ENCODE measurements at regions not wholly inside any gene's neighbourhood (a gene's known extent, or its start where the extent isn't known, plus 50 kb on each side); places are given as distances from the start of the nearest gene placed in this dataset.
"Not testable (repeated sequence)": the region's sequence is repeated elsewhere in the genome, so short reads cannot be mapped to it uniquely, and the experiment has no call there.

DNA sequence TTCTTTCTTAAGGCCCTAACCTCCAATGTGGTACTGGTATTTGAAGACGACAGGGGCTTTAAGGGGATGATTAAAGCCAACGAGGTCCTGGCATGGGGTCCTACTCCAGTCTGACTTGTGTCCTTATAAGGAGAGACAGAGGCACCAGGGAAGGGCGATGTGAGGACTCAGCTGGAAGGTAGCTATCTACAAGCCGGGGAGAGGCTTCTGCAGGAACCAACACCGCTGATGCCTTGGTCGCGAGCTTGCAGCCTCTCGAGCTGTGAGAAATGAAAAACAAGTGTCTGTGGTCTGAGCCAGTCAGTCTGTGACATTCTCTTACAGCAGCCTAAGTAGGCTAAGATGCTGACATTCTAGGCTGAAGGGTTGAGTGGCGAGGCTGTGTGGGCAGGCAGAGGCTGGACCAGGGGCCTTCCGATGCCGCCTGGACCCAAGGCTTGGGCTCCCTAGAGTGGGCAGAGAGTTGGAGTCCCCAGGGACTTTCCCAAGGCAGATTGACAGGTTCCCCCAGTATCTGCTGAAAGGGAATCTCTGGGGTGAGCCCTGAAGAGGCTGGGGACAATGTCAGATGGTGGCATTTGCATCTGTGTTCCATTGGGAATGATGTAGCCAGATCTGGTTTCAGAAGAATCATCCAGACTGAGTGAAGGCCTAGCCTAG, 322.9 kb upstream of the HS6ST1 start:
- DNase-seq = no peak

DNA sequence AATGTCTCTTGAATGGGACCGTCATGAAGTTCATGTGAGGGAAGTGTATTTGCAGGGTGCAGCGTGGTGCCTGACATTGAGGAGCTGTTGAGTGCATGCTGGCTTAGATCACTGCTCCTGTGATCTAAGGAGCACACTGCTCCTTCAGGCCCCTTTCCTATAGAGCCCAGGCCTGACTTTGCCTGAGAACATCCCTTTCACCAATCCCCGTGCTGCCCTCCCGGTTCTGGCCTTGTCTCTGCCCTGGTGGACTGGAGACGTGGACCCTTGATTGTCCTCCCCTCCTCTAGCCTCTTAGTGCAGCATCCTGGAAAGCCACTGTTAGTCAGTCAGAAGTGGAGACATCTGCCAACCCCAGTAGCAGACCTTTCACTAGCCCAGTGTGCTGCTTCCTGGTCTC, 323.6 kb upstream of the HS6ST1 start:
- DNase-seq = no peak

DNA sequence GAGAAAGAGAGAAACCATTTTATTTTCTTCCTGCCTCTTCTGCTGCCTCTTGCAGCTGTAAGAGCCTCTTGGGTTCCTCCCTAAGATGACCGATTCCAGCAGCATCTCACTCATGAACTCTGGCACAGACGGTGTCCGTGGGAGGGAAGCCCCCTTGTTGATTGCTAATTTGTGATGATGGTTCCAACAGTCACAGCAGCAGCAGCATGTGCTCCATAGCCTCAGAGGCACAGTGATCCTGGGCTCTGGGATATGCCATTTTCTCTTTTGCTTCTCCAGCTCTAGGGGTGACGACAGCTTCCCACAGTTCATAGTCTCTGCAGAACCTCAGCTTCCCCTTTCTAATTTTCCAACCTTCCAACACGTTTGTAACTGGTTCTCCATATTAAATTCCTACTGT, 324.2 kb upstream of the HS6ST1 start:
- no peak for DNase-seq

DNA sequence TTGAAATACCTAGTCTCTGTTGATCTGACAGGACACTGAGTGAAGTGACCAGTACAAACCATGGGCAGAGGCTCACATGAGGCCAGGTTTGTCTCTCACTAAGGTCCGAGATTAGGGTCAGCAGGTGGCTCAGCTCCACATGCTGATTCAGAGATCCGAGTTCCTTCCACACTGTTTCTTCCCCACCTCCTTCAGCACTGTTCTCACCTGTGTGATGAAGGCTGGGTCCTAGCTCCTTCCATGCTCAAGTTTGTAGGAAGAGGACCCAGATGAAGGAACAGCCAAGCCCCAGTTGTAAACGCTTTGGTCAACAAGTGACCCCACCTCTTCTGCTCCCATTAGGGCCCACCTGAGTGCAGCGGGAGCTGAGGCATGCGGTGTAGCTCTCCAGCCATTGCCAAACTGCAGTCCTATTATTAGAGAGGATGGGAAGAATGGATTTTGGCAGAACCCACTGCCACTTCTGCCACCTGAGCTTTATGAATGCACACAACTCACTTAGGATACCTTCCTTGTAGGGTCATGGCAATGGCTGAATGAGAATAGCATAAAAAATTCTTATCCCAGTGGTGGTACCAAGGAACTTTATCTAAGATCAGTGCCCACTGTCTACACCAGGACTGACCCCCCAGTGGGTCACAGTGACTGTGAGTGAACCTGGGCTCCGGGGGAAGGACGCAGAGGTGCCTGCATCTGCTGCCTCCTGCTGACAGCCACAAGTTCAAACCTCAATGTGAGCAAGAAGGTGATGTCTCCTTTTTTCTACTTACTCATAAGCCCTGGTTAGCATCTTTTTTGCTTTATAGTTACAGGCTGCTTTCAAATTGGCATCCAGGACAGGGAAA, 324.8 kb upstream of the HS6ST1 start:
- DNase-seq = no peak

DNA sequence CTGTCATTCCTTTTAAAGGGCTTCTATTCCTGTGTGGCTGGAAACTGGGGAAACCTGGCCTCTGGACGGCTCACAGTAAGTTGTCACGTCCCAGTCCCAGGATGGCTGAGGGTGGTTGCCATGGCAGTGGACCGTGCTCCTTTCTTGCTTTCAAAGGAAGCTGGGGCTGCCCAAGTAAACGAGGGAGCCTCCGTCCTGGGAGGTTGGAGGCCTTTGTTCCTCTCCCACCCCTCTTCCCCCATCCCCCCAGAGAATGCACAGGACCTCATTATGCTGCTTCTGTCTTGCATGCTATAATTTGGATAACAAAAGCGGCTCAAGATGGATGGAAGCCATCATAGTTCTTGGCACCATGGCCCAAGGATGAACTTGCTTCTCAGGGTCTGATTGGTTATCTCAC, 325.5 kb upstream of the HS6ST1 start:
- no peak for DNase-seq

DNA sequence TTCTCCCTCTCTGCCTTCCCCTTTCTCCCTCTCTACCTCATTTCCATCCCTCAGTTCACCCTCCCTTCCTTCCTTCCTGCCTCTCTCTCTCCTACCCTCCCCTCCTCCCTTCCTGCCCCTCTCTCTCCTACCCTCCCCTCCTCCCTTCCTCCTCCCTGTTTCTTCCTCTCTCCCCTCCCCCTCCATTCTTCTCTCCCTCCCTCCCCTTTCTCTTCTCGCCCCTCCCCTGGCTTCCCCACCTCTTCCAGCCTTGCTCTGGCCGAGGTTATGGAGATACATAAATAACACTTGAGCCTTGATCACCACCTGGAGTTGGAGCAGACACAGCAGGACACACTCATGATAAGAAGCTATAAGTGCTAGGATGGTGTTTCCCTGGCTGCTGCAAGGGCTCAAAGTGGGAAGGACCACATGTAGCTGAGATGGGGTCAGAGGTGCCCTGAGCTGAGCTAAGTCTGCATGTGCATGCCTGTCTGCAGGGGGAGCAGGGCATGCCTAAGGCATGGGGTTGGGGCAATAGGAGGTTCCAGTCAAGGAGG, 326.1 kb upstream of the HS6ST1 start:
- no peak for DNase-seq

DNA sequence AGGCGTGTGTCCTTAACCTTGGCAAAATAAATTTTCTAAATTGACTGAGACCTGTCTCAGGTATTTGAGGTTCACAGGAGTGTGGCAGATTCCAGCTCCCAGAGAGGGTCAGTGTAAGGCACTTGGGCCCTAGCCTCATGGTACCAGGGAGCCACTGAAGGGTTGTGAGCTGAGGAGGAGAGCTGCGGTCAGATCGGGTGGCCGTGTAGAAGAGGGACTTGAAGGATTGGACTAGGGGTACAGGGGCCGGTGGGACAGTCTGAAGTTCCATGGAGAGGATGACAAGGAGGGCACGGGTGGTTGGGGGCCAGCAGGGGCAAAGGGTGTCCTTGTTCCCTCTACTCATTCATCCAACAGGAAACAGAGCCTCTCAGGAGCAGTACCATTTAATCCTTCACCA, 327.0 kb upstream of the HS6ST1 start:
- DNase-seq = no peak

DNA sequence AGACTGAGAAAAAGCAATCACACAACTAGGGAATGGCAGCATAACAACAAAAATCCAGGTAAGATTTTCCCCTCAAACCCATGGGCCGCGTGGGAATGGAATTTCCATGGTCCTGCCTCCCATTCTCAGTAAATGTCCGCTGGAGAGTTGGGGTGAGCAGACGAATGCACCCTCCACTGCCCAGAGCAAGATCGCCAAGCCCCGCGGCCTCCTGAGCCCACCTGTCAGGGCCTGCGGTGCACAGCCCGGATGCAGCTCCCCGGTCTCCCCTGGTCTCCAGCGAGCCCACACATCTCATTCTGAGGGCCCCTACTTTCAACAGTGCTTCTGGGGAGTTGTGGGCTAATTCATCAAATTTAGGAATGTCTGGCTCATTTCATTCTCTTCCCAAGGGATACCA, 327.4 kb upstream of the HS6ST1 start:
- no peak for DNase-seq

DNA sequence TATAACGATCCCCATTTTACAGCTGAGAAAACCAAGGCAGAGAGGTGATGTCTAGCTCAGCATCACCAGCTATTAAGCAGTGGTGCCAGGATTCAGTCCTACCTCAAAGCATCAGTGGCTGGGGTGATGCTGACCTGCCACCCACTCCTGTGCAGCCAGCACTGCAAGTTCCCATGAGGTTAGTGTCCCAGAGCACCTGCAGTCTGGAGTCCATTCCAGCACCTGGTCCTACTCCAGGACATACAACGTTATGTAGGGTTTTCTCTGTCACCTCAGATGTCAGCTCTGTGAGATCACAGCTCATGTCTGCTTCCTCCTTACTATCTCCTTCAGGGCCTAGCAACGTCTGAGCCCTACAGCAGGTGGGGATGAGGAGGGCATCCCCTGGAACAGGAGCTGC, 328.0 kb upstream of the HS6ST1 start:
- DNase-seq = no peak

DNA sequence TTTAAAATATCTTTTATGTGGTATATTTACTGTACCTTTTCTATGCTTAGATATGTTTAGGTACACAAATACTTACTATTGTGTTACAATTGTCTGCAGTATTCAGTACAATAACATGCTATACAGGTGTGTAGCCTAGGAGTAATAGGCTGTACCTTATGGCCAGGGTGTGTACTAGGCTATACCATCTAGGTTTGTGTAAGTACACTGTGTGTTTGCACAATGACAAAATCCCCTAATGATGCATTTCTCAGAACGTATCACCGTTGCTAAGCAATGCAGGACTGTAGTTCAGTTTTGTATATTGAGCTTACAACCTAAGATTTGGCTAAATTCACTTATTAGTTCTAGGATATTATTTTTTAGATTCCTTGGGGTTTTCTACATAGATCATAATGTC, 332.3 kb upstream of the HS6ST1 start:
- no peak for DNase-seq

DNA sequence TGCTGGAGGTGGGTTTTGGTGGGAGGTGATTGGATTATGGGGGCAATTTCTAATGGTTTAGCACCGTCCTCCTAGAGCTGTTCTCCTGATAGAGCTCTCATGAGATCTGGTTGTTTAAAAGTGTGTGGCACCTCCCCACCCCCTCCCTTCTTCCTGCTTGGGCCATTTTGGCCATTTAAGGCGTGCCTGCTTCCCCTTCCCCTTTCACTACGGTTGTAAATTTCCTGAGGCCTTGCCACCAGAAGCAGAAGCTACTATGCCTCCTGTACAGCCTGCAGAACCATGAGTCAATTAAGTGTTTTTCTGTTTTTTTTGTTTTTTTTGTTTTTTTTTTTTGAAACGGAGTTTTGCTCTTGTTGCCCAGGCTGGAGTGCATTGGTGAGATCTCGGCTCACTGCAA, 335.7 kb upstream of the HS6ST1 start:
- no peak for DNase-seq

DNA sequence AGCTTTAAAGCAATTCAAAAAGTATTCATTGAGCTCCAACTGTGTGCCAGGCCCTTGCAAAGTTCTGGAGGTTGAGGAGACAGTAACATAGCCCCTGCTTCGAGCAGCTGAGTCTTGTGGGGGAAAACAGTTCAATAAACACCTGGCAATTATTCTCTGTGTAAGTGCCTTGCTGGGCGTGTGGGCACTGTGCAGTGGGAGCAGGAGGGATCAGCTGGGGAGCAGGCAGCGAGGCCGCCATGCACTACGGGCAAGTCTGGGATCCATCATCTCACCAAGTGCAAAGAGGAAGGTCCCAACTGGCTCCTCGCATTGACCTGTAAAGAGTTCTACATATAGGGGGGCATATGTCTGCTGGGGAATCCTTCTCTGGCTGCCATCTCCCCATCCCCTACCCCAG, 342.2 kb upstream of the HS6ST1 start:
- no peak for DNase-seq

DNA sequence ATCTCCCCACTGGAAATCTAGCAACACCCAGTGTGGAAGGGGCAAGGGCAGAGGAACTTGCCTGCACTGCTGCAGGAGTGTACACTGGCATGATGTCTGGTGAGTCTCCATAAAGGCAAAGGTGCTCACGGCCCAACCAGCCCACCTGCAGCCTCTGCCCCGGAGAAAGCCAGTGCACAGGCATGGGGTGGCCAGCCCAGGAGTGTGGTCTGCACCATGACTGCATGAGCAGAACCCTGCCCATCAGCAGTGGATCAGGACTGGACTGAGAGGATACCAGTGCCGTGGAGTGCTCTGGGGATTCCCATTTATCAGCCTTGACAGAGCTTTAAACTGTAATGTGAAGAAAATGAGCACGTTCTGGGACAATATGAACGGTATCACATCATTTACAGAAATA, 342.6 kb upstream of the HS6ST1 start:
- no peak for DNase-seq

DNA sequence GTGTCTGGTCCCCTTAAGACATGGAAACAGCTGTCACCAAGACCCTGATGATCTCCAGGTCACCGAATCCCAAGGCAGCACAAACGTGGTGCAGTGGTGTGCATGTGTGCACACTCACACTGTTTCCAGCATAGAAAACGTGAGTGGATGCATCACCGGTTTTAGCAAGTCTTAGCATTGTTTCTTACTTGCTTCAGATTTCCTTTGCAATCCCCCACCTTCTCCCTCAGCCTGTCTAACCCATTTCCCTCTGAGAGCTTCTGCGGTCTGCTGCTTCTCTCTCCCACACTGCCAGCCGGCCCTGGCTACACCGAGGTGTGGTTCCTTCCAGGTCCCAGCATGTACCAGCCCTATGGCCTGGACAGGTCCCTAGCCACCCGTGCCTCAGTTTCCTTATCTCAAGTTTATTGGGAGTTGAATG, 343.4 kb upstream of the HS6ST1 start:
- no peak for DNase-seq

DNA sequence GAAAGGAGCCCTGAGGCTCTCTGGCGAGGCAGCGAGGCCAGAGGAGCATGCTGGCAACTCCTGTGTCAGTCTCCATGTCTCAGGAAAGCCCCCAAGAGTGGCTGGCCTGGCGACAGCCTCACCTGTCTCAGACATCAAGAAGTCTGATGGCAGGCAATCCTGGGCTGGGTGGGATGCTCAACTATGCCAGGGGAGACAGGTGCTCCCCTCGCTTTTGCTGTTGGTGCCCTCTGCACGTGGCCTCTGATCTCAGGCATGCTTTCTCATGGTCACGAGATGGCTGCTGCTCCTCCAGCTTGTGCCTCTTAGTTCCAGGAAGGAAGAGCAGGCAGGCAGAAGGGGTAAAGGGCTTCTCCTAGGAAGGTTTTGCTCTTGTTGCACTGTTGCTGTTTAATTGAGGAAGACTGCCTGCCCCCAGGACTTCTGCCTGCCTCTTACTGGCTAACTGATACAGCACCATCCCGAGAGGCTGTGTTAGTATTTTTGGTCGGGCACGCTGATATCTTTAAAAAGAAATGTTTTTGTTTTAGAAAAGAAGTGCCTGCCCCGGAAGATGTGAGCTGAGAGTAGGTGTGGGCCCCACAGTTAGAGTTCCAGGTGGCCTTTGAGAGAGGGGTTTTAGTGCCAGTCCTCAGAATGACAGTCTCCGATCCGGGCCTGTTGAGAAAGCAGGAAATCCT, 344.8 kb upstream of the HS6ST1 start:
- no peak for DNase-seq

DNA sequence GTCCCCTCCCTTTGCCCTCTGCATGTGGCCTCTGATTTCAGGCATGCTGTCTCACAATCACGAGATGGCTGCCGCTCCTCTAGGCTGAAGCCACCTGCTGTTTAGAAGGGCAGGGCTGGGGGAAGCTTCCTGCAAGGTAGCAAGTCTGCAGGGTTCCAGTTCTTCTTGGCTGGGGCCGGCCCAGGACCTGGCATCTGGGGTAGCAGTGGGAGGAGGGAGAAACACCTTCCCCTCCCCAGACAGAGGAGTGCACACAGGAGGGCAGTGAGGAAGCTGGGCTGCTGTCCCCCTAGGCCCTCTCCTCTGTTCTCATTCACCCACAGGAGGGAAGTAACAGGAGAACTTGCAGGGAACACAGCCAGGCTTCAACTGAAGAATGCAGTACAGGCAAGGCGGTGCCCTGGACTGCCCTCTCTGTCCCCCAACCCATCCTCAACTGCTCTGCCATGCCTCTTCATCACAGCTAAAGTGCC, 345.9 kb upstream of the HS6ST1 start:
- DNase-seq = no peak

DNA sequence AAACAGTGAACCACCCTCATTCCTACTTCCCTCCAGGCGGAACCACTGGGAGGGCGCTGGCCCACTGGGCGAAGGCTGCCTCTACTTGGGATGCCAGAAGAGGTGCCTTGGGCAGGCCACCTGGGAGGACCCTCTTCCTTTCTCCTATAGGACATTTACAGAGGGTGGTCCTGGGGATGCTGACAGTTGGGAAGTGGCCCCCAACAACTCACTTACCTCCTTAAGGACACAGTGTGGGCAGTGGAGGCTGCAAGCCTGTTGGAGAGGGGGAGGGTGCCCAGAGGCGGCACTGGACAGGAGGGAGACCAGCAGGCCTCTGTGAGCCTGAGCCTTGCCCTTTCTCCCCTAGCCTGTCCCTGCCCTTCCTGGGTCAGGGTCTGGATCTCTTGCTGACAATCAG, 346.4 kb upstream of the HS6ST1 start:
- DNase-seq = no peak

DNA sequence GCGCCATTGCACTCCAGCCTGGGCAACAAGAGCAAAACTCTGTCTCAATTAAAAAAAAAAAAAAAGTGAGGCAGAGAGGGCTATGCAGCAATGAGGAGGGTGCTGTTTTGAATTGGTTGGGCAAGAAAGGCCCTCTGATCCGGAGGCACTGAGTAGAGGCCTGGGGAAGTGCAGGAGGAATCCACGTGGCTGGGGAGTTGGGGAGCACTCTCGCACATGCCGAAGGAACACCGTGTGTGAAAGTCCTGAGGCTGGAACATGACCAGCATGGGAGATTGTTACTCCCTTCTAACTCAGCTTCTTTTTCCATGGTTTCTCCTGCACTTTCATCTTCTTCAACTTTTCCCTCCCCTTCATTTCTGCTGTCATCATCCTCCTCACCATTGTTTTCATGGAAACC, 347.9 kb upstream of the HS6ST1 start:
- DNase-seq = no peak

DNA sequence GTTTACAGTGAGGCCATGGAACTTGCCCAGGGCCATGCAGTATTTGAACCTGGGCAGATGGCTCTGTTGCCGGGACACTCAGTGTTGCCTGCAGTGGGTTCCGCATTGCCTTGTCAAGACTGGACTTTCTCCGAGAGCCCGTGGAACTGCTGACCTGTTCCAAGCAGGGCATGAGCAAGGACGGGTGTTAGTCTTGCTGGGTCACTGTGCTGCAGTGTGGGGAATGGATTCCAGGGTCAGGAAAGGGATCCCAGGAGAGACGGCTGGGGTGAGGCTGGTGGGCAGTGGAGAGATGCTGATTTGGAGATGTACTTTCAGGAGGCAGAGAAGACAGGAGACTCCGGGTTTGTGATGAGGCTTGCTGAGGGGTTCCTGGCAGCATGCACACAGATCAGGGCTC, 348.7 kb upstream of the HS6ST1 start:
- DNase-seq = no peak

DNA sequence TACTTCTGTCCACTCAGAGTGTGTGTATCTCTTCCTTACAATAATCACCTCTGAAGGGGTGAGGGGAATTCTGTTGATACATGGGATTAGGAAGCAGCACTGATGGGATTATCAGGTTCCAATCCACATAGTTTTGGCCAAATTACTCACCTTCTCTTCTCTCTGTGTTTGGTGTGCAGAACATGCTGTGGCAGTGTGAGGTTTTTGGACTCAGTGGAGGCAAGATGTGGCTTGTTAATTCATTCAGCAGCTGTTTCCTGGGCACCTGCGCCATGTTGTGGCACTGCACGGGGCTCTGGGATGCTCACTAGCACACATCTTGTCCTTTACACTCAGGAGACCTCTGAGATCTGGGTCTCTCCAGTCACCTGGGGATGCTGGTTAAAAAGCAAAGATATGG, 350.3 kb upstream of the HS6ST1 start:
- no peak for DNase-seq

DNA sequence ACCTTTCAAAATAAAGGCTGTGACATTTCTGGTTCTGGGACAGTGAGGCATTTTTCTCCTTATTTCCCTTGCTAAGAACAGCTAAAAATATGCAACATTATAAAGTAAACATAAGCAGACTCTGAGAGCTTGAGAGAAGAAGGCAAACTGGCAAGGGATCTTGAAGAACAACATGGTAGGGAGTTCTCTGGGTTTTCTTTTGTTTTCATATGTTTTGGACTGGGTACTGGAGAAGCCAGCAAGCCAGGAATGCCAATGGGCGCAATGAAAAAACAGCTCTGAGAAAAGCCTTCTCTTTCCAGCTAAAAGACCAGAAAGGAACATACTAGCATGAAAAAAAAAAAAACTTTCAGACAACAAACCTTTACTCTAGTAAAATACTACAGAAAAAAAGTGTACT, 351.4 kb upstream of the HS6ST1 start:
- DNase-seq = no peak

DNA sequence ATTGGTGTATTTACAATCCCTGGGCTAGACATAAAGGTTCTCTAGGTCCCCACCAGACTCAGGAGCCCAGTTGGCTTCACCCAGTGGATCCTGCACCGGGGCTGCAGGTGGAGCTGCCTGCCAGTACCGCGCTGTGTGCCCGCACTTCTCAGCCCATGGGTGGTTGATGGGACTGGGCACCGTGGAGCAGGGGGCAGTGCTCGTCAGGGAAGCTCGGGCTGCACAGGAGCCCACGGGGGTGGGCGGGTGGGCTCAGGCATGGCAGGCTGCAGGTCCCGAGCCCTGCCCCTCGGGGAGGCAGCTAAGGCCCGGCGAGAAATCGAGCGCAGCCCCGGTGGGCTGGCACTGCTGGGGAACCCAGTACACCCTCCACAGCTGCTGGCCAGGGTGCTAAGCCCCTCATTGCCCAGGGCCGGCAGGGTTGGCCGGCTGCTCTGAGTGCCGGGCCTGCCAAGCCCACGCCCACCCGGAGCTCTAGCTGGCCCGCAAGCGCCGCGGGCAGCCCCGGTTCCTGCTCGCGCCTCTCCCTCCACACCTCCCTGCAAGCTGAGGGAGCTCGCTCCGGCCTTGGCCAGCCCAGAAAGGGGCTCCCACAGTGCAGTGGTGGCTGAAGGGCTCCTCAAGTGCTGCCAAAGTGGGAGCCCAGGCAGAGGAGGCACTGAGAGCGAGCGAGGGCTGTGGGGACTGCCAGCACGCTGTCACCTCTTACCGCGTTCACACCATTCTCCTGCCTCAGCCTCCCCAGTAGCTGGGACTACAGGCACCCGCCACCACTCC, 353.5 kb upstream of the HS6ST1 start:
- DNase-seq = not testable (repeated sequence)

DNA sequence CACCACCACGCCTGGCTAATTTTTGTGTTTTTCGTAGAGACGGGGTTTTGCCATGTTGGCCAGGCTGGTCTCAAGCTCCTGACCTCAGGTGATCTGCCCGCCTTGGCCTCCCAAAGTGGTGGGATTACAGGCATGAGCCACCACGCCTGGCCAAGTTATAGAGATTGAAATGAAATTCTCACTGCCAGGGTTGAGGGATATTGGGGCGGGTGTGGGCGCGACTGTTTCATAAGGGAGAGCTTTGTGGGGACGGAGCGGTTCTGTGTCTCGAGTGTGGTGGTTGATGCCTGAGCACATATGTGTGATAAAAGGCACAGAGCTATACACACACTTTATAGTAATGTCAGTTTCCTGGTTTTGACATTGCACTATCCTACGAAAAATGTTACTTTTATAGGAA, 361.0 kb upstream of the HS6ST1 start:
- not testable (repeated sequence) for DNase-seq

Data from stimulated activated CD8-positive, alpha-beta memory T cell treated with anti-CD3 and anti-CD28 coated beads, Interleukin-4, amount 100 ng/mL, for 48 hours (primary cell).